ENCODE measurements at regions not wholly inside any gene's neighbourhood (a gene's known extent, or its start where the extent isn't known, plus 50 kb on each side); places are given as distances from the start of the nearest gene placed in this dataset.

DNA sequence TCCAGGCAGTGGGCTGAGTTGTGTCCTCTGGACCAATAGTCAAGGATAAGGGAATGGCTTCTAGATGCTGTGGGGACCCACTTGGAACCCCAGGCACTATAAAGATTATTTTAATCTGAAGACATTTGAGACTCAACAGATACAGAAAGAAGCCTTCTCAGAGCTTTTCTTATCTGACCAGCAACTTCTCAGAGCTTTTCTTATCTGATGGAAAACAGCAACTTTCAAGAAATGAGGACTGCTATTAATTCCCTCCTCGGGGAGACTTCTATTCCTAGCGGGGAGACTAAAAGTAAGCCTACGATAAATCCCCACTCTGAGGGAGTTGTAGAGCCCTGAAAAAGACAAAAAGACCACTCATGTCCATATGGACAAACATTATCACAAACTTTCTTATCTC lies 160.5 kb downstream of the RNASET2 start:
- TF ChIP-seq, protein P1, sequence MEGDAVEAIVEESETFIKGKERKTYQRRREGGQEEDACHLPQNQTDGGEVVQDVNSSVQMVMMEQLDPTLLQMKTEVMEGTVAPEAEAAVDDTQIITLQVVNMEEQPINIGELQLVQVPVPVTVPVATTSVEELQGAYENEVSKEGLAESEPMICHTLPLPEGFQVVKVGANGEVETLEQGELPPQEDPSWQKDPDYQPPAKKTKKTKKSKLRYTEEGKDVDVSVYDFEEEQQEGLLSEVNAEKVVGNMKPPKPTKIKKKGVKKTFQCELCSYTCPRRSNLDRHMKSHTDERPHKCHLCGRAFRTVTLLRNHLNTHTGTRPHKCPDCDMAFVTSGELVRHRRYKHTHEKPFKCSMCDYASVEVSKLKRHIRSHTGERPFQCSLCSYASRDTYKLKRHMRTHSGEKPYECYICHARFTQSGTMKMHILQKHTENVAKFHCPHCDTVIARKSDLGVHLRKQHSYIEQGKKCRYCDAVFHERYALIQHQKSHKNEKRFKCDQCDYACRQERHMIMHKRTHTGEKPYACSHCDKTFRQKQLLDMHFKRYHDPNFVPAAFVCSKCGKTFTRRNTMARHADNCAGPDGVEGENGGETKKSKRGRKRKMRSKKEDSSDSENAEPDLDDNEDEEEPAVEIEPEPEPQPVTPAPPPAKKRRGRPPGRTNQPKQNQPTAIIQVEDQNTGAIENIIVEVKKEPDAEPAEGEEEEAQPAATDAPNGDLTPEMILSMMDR (IDR thresholded peaks at IDR 0.05; ENCODE audit: low read length) = no peak
- TF ChIP-seq EZH2 (IDR thresholded peaks at IDR 0.05; ENCODE audit: borderline replicate concordance, low read length) = no peak

All from OCI-LY1 (cell line).